Activated T-cell treated with anti-CD3 and anti-CD28 coated beads, Interleukin-2, amount 50 U/mL, for 24 hours (primary cell): ENCODE measurements at regions not wholly inside any gene's neighbourhood (a gene's known extent, or its start where the extent isn't known, plus 50 kb on each side); places are given as distances from the start of the nearest gene placed in this dataset.
"Not testable (repeated sequence)": the region's sequence is repeated elsewhere in the genome, so short reads cannot be mapped to it uniquely, and the experiment has no call there.

Experiments
- DNase-seq: peaks from one replicate; pipeline ENCODE4 v3.0.0-alpha.2; 2020
- H3K27ac Mint-ChIP-seq: 2 replicates; pipeline ENCODE4 v1.8.0; 2020; ENCODE audit warnings: mild to moderate bottlenecking, mixed read lengths
- H3K27me3 Mint-ChIP-seq: 2 replicates; pipeline ENCODE4 v1.8.0; 2020; ENCODE audit warnings: mixed read lengths
- H3K36me3 Mint-ChIP-seq: 2 replicates; pipeline ENCODE4 v1.8.0; 2020; ENCODE audit warnings: low read depth, mixed read lengths
- H3K4me1 Mint-ChIP-seq: 2 replicates; pipeline ENCODE4 v1.8.0; 2020; ENCODE audit warnings: low read depth, mixed read lengths
- H3K4me3 Mint-ChIP-seq: 2 replicates; pipeline ENCODE4 v1.8.0; 2020; ENCODE audit warnings: mild to moderate bottlenecking, moderate library complexity, mixed read lengths
- H3K9me3 Mint-ChIP-seq: 2 replicates; pipeline ENCODE4 v1.8.0; 2020; ENCODE audit warnings: mixed read lengths

DNA sequence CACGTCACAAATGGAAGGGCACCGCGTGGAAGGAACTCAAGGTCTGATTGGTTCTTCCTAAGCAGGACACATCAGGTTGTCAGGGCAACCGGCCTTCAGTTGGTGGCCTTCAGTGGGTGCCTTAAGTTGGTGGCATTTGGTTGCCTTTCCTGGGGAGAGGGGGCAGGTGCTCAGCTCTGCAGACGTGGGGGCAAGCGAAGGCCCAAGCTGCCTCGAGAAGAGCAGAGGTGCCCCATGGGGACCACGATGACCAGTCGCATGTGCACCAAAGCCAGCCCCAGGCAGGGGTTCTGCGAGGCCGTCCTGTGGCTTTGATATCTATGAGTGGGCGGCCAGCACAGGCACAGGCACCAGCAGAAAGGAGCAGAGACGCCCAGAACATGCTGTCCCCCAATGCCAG, 1742.8 kb upstream of the DEFB115 start:
- not testable (repeated sequence) for H3K27me3 Mint-ChIP-seq, DNase-seq, H3K4me3 Mint-ChIP-seq, H3K4me1 Mint-ChIP-seq, H3K36me3 Mint-ChIP-seq, H3K27ac Mint-ChIP-seq
- H3K9me3 Mint-ChIP-seq = peaks cover 10% of the 10 kb centered on the region

- not testable (repeated sequence) for H3K4me1 Mint-ChIP-seq, H3K27me3 Mint-ChIP-seq, H3K27ac Mint-ChIP-seq, H3K36me3 Mint-ChIP-seq, H3K4me3 Mint-ChIP-seq, DNase-seq
- peaks cover 16% of the 10 kb centered on the region for H3K9me3 Mint-ChIP-seq
Observed at GRCh38 chr20:29516847-29517246, 1740.6 kb upstream of the DEFB115 start.

DNA sequence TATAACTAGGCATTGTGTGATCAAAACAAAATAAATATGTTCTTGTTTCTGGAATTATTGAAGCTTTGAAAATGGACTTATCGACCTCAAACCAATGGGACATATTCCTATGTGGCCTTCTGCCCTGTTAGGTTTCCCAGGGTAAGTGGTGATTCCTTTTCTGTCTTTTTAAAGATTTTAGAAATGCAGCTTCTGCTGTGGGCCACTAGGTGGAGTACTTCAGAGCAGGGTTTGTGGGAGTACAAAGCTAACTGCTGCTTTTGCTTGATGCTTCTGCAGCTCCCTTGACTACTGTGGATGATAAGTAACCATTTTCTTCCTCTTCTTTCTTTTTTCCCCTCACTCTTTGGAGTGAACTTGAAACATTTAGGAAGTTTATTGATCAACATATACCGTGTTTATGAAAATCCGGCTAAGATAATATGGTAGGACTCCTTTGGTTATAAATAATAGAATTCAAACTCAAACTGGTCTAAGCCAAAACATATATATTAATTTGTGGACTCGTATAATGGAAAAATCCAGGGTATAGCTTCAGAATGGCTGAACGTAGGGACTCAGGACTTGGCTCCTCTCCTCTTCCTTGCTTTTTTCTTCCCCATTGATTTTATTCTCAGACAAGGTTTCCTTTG, 1737.7 kb upstream of the DEFB115 start:
- not testable (repeated sequence) for DNase-seq, H3K9me3 Mint-ChIP-seq, H3K27me3 Mint-ChIP-seq, H3K4me1 Mint-ChIP-seq, H3K36me3 Mint-ChIP-seq, H3K27ac Mint-ChIP-seq, H3K4me3 Mint-ChIP-seq

DNA sequence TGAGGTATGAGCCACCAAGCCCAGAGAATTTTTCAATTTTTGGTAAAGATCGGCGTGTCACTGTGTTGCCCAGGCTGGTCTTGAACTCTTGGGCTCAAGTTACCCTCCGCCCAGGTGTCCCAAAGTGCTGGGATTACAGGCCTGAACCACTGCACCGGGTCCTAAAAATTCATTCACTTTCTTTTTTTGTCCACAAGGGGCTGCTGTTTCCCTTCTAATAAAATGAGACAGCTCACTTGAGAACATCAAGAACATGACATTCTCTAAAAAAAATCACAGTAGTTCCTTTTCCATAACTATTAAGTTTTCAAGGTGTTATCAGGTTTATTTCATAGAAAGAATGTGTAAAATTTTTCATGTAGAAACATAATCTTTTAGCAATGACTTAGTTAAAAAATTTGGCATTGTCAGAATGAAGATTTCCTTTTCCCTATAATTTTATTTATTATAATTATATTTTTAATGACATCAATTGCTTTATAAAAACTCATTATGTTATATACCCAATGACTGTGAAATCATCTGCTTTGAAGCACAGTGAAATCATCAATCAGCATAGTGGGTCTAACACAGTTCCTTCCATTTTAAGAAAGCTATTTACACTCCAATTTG, 1723.8 kb upstream of the DEFB115 start:
- not testable (repeated sequence) for H3K27ac Mint-ChIP-seq, DNase-seq, H3K4me1 Mint-ChIP-seq, H3K27me3 Mint-ChIP-seq, H3K36me3 Mint-ChIP-seq, H3K9me3 Mint-ChIP-seq, H3K4me3 Mint-ChIP-seq

DNA sequence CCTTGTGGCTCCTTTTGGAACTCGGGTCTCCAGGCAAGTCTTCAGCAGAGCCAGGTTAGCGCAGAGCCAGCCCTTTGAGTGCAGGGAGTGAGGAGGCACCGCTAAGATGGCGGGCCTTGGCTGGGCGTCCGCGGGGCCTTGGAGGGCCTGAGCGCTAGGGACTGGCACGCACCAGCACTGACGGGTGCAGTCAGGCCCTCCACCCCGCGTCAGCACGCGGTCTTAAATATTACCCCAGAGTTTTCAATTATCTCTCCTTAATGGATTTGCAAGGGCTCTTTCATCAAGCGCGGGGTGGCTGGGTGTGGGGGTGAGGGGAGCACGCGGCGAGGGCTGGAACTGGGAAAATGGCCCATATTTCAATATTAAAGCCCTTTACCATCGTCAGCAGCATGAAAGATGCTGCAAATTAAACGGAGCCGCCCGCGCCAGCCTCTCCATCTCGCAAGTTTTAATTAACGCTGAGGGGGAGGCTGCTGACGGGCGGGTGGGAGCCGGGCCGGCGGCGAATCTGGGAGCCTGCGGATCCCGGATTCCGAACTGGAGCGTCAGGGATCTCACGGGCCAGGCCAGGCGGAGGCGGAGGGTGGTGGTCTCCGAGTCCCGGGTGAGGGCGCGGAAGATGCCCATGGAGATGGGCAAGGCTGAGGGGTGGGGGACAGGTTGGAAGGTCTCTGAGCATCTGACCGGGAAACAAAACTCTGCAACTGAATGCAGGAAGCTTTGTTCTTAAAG, 1690.4 kb upstream of the DEFB115 start:
- H3K9me3 Mint-ChIP-seq, DNase-seq, H3K27ac Mint-ChIP-seq, H3K36me3 Mint-ChIP-seq, H3K27me3 Mint-ChIP-seq, H3K4me1 Mint-ChIP-seq, H3K4me3 Mint-ChIP-seq: not testable (repeated sequence)

- H3K9me3 Mint-ChIP-seq, H3K4me3 Mint-ChIP-seq, H3K36me3 Mint-ChIP-seq, H3K27ac Mint-ChIP-seq, H3K4me1 Mint-ChIP-seq, DNase-seq, H3K27me3 Mint-ChIP-seq: not testable (repeated sequence)
Observed at GRCh38 chr20:29567671-29568070, 1689.8 kb upstream of the DEFB115 start.

DNA sequence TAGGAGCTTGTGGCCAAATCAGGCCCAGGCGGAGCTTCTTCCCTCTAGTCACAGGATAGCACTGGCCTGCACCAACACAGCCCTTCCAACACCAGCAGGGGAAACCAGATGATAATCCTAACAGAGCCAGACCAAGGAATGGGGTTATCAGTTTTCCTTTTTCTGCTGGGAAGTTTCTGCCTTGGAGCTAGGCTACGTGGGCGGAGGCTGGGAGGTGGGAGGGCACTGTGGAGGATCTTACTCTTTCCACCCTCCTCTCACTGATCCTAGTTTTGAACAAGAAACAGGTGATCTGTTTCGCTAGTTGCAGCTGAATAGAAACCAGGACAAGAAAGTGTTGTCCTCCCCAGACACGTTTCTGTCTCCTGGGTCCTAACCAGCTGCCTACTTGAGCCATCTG, 1687.3 kb upstream of the DEFB115 start:
- H3K9me3 Mint-ChIP-seq, H3K4me3 Mint-ChIP-seq, H3K27me3 Mint-ChIP-seq, H3K4me1 Mint-ChIP-seq, DNase-seq, H3K27ac Mint-ChIP-seq, H3K36me3 Mint-ChIP-seq: not testable (repeated sequence)

DNA sequence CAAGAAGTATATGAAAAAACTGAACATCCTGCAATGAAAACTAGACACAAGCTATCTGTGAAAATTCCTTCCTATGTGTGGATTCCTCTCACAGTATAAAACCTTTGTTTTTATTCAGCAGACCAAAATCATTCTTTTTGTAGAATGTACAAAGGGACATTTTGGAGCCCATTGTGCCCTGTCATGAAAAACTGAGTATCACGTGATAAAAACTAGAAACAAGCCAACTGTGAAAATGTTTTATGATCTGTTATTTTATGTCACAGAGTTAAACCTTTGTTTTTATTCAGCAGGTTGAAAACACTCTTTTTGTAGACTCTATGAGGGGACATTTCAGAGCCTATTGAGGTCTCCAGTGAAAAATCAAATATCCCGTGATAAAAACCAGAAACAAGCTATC, 1667.9 kb upstream of the DEFB115 start:
- not testable (repeated sequence) for H3K36me3 Mint-ChIP-seq, H3K9me3 Mint-ChIP-seq, H3K4me1 Mint-ChIP-seq, H3K4me3 Mint-ChIP-seq, H3K27ac Mint-ChIP-seq, DNase-seq, H3K27me3 Mint-ChIP-seq

GRCh38 chr20:29604163-29604562, 1653.3 kb upstream of the DEFB115 start:
- not testable (repeated sequence) for H3K27ac Mint-ChIP-seq, DNase-seq, H3K4me1 Mint-ChIP-seq, H3K36me3 Mint-ChIP-seq, H3K27me3 Mint-ChIP-seq, H3K4me3 Mint-ChIP-seq, H3K9me3 Mint-ChIP-seq

DNA sequence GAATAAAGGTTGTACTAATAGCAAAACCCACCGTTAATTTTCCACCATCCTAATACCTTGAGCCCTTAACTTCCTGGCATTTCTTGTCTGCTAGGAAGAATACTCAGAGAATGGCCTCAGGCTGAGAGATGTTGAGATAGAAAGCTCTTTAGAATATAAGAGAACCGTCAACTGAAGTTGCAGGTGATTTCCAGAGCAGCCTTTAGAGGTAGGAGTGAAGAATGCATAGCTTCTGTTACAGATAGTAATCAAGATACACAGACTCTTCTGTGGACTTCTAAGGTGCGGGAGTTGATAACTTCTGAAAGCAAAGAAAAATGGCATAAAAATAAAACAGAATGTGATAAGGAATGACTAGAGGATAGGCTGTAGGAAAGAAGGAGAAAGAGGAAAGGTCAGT, 1651.3 kb upstream of the DEFB115 start:
- H3K9me3 Mint-ChIP-seq, H3K27ac Mint-ChIP-seq, DNase-seq, H3K4me3 Mint-ChIP-seq, H3K36me3 Mint-ChIP-seq, H3K27me3 Mint-ChIP-seq, H3K4me1 Mint-ChIP-seq: not testable (repeated sequence)

- H3K9me3 Mint-ChIP-seq = peaks cover 14% of the 10 kb centered on the region
- H3K27ac Mint-ChIP-seq, H3K36me3 Mint-ChIP-seq, H3K4me3 Mint-ChIP-seq, H3K4me1 Mint-ChIP-seq, H3K27me3 Mint-ChIP-seq, DNase-seq: not testable (repeated sequence)
Observed at GRCh38 chr20:29629395-29629794, 1628.1 kb upstream of the DEFB115 start.
